ENCODE measurements at regions not wholly inside any gene's neighbourhood (a gene's known extent, or its start where the extent isn't known, plus 50 kb on each side); places are given as distances from the start of the nearest gene placed in this dataset.

DNA sequence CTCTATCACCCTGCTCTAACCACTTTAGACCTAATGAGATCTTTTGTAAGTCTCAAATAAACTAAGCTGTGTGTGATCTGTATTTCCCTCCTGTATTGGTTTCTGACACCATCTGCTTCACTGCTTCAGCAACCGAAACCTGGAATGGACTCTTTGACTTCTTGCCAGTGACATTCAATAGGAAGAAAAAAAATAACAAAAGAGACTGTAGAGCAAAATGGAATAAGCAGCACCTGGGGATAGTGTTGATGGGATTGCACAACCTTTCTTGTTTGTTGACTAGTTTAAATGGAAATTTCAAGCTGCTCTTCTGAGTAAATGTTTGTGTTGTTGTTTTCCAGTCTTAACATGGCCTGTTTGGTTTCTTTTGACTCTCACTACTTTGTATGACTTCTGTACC is 888.6 kb upstream of the SEL1L start:
- Mint-ChIP-seq H3K36me3 (no peaks in the 10 kb centered on the region), H3K4me1 (no peaks in the 10 kb centered on the region), H3K27me3 (no peaks in the 10 kb centered on the region), H3K4me3 (no peak overlapping the region), H3K27ac (no peak overlapping the region), H3K9me3 (peaks cover 0 to 51% (median 10%) of the 10 kb centered on the region in 7 donors)
- H3K27ac ChIP-seq (ENCODE audit: insufficient read depth, low read length, poor library complexity, severe bottlenecking), result no peak overlapping the region
- no peak overlapping the region for H3K4me3 ChIP-seq (ENCODE audit: low read depth, low read length)
- H3K4me1 ChIP-seq (ENCODE audit: control insufficient read depth, insufficient read depth, low read length, poor library complexity, severe bottlenecking), result no peaks in the 10 kb centered on the region
- H3K36me3 ChIP-seq (ENCODE audit: control insufficient read depth, insufficient read depth, low read length), result no peaks in the 10 kb centered on the region
- no peak for DNase-seq
- ATAC-seq (ENCODE audit: low read depth in 2 of 2), result no peak
- H3K9me3 ChIP-seq (ENCODE audit: control insufficient read depth in 2 of 2, low read length in 2 of 2), result peaks cover 0 to 7% of the 10 kb centered on the region in 2 experiments
- no peaks in the 10 kb centered on the region for H3K27me3 ChIP-seq (ENCODE audit: control insufficient read depth, insufficient read depth, low read length)

DNA sequence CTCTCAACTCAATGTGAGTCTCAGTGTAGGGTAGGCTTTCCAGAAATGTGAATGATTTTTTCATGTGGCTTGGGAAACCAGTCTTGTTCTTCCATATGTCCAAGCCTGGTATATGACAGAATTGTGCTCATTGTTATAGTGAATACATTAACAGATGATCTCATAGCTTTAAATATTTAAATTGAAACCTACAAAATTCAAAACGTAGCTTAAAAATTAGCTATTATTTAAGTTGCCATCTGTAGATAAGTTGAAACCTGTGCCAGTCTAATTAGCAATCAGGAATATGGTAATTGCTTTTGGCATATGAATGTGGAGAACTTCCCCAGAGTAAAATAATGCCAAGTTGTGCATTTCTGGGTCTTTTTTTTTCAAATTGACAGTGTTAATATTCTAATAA is 891.6 kb upstream of the SEL1L start:
- Histone ChIP-seq H3K36me3 (ENCODE audit: control insufficient read depth, insufficient read depth, low read length) (no peaks in the 10 kb centered on the region), H3K4me3 (ENCODE audit: low read depth, low read length) (no peak overlapping the region), H3K27me3 (ENCODE audit: control insufficient read depth, insufficient read depth, low read length) (no peaks in the 10 kb centered on the region), H3K9me3 (ENCODE audit: control insufficient read depth in 2 of 2, low read length in 2 of 2) (no peaks in the 10 kb centered on the region), H3K27ac (ENCODE audit: insufficient read depth, low read length, poor library complexity, severe bottlenecking) (no peak overlapping the region), H3K4me1 (ENCODE audit: control insufficient read depth, insufficient read depth, low read length, poor library complexity, severe bottlenecking) (no peaks in the 10 kb centered on the region)
- Mint-ChIP-seq H3K27me3 (no peaks in the 10 kb centered on the region), H3K4me1 (no peaks in the 10 kb centered on the region), H3K36me3 (no peaks in the 10 kb centered on the region), H3K27ac (no peak overlapping the region), H3K4me3 (no peak overlapping the region), H3K9me3 (peaks cover 0 to 56% (median 10%) of the 10 kb centered on the region in 7 donors)
- DNase-seq (no peak), ATAC-seq (ENCODE audit: low read depth in 2 of 2) (no peak)

- peaks cover 0 to 35% (median 7%) of the 10 kb centered on the region in 7 donors for H3K9me3 Mint-ChIP-seq
- Histone ChIP-seq H3K36me3 (ENCODE audit: control insufficient read depth, insufficient read depth, low read length) (no peaks in the 10 kb centered on the region), H3K27me3 (ENCODE audit: control insufficient read depth, insufficient read depth, low read length) (no peaks in the 10 kb centered on the region), H3K4me1 (ENCODE audit: control insufficient read depth, insufficient read depth, low read length, poor library complexity, severe bottlenecking) (no peaks in the 10 kb centered on the region), H3K9me3 (ENCODE audit: control insufficient read depth in 2 of 2, low read length in 2 of 2) (no peaks in the 10 kb centered on the region), H3K4me3 (ENCODE audit: low read depth, low read length) (no peak overlapping the region), H3K27ac (ENCODE audit: insufficient read depth, low read length, poor library complexity, severe bottlenecking) (no peak overlapping the region)
- DNase-seq (no peak), ATAC-seq (ENCODE audit: low read depth in 2 of 2) (no peak)
- no peak overlapping the region for H3K27ac Mint-ChIP-seq
- no peaks in the 10 kb centered on the region for H3K4me1 Mint-ChIP-seq
- no peak overlapping the region for H3K4me3 Mint-ChIP-seq
- no peaks in the 10 kb centered on the region for H3K27me3 Mint-ChIP-seq
- H3K36me3 Mint-ChIP-seq, result no peaks in the 10 kb centered on the region
Observed at GRCh38 chr14:82431031-82431430, 897.4 kb upstream of the SEL1L start.

GRCh38 chr14:82432301-82433105 is 898.9 kb upstream of the SEL1L start:
- Mint-ChIP-seq H3K27me3 (no peaks in the 10 kb centered on the region), H3K4me1 (no peaks in the 10 kb centered on the region), H3K36me3 (no peaks in the 10 kb centered on the region), H3K27ac (no peak overlapping the region), H3K4me3 (no peak overlapping the region), H3K9me3 (peaks cover 2 to 33% (median 7%) of the 10 kb centered on the region in 7 donors)
- ATAC-seq (ENCODE audit: low read depth in 2 of 2) (no peak), DNase-seq (no peak)
- Histone ChIP-seq H3K9me3 (ENCODE audit: control insufficient read depth in 2 of 2, low read length in 2 of 2) (no peaks in the 10 kb centered on the region), H3K27ac (ENCODE audit: insufficient read depth, low read length, poor library complexity, severe bottlenecking) (no peak overlapping the region), H3K36me3 (ENCODE audit: control insufficient read depth, insufficient read depth, low read length) (no peaks in the 10 kb centered on the region), H3K27me3 (ENCODE audit: control insufficient read depth, insufficient read depth, low read length) (no peaks in the 10 kb centered on the region), H3K4me3 (ENCODE audit: low read depth, low read length) (no peak overlapping the region), H3K4me1 (ENCODE audit: control insufficient read depth, insufficient read depth, low read length, poor library complexity, severe bottlenecking) (no peaks in the 10 kb centered on the region)

DNA sequence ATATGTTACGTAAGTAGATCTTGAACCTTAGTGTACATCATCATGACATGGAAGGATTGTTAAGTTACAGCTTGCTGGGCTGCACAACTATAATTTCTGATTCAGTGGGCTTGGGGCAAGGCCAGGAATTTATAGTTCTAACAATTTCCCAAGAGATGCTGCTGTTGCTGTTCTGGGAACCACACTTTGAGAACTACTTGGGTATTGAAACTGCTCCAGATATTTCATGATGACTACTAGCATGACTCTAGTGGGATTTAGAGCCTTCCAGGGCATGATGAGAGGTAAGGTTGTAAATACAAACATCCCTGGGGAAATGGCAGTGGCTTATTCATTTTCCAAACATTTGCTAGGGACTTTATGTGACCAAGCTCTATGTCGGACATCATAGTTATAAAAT is 904.8 kb upstream of the SEL1L start:
- ATAC-seq (ENCODE audit: low read depth in 2 of 2), result no peak
- H3K36me3 ChIP-seq (ENCODE audit: control insufficient read depth, insufficient read depth, low read length), result no peaks in the 10 kb centered on the region
- Mint-ChIP-seq H3K4me3 (no peak overlapping the region), H3K36me3 (no peaks in the 10 kb centered on the region), H3K9me3 (peaks cover 4 to 29% (median 11%) of the 10 kb centered on the region in 7 donors), H3K4me1 (no peaks in the 10 kb centered on the region), H3K27me3 (no peaks in the 10 kb centered on the region), H3K27ac (no peak overlapping the region)
- DNase-seq, result no peak
- H3K27me3 ChIP-seq (ENCODE audit: control insufficient read depth, insufficient read depth, low read length), result no peaks in the 10 kb centered on the region
- no peaks in the 10 kb centered on the region for H3K4me1 ChIP-seq (ENCODE audit: control insufficient read depth, insufficient read depth, low read length, poor library complexity, severe bottlenecking)
- peaks cover 0 to 9% of the 10 kb centered on the region in 2 experiments for H3K9me3 ChIP-seq (ENCODE audit: control insufficient read depth in 2 of 2, low read length in 2 of 2)
- H3K4me3 ChIP-seq (ENCODE audit: low read depth, low read length), result no peak overlapping the region
- no peak overlapping the region for H3K27ac ChIP-seq (ENCODE audit: insufficient read depth, low read length, poor library complexity, severe bottlenecking)

- DNase-seq, result no peak
- Histone ChIP-seq H3K36me3 (ENCODE audit: control insufficient read depth, insufficient read depth, low read length) (no peaks in the 10 kb centered on the region), H3K27me3 (ENCODE audit: control insufficient read depth, insufficient read depth, low read length) (no peaks in the 10 kb centered on the region), H3K4me1 (ENCODE audit: control insufficient read depth, insufficient read depth, low read length, poor library complexity, severe bottlenecking) (no peaks in the 10 kb centered on the region), H3K27ac (ENCODE audit: insufficient read depth, low read length, poor library complexity, severe bottlenecking) (no peak overlapping the region), H3K9me3 (ENCODE audit: control insufficient read depth in 2 of 2, low read length in 2 of 2) (peaks cover 0 to 9% of the 10 kb centered on the region in 2 experiments), H3K4me3 (ENCODE audit: low read depth, low read length) (no peak overlapping the region)
- Mint-ChIP-seq H3K9me3 (peaks cover 2 to 30% (median 7%) of the 10 kb centered on the region in 7 donors), H3K4me3 (no peak overlapping the region), H3K36me3 (no peaks in the 10 kb centered on the region), H3K27ac (no peak overlapping the region), H3K27me3 (no peaks in the 10 kb centered on the region), H3K4me1 (no peaks in the 10 kb centered on the region)
- ATAC-seq (ENCODE audit: low read depth in 2 of 2), result no peak
Observed at GRCh38 chr14:82441270-82441669, 907.6 kb upstream of the SEL1L start.

DNA sequence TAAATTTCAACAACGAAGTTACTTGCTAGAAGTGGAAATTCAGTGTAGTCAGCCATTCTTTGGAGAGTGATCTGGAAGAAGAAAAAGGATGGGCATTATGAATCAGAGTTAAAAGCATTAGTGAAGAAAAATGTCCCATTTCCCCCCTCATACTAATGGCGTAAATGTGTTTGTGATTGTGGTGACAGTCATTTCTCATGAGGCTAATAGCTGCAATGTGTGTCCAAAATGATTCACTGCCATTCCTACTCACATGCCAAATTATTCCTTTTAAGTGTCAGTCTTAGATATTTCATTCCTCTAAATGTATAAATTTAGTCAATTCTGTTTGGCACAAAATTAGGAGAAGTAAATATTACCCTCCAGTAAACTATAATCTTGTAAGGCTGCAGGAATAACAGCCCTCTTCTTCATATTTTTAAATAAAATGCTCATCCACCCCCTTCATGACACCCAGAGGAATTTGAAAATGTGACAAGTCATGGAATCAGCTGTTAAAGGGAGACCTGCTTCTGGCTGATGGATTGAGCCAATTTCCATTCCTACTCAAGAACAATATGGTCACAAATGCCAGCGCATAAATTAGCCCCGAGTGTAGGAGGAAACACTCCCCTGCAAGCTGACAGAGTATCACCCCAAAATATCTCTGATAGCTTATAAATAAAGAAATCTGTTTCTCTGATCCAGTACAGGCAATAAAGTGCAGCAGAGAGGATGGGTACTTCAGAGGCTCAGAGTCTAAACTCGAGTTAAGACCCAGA is 912.3 kb upstream of the SEL1L start:
- Mint-ChIP-seq H3K9me3 (peaks cover 4 to 27% (median 7%) of the 10 kb centered on the region in 7 donors), H3K27ac (no peak overlapping the region), H3K4me3 (no peak overlapping the region), H3K4me1 (no peaks in the 10 kb centered on the region), H3K27me3 (no peaks in the 10 kb centered on the region), H3K36me3 (no peaks in the 10 kb centered on the region)
- ATAC-seq (ENCODE audit: low read depth in 2 of 2), result no peak
- Histone ChIP-seq H3K36me3 (ENCODE audit: control insufficient read depth, insufficient read depth, low read length) (no peaks in the 10 kb centered on the region), H3K27me3 (ENCODE audit: control insufficient read depth, insufficient read depth, low read length) (no peaks in the 10 kb centered on the region), H3K4me1 (ENCODE audit: control insufficient read depth, insufficient read depth, low read length, poor library complexity, severe bottlenecking) (no peaks in the 10 kb centered on the region), H3K27ac (ENCODE audit: insufficient read depth, low read length, poor library complexity, severe bottlenecking) (no peak overlapping the region), H3K4me3 (ENCODE audit: low read depth, low read length) (no peak overlapping the region), H3K9me3 (ENCODE audit: control insufficient read depth in 2 of 2, low read length in 2 of 2) (peaks cover 0 to 9% of the 10 kb centered on the region in 2 experiments)
- DNase-seq, result no peak
